HG02642 (cell line): ENCODE measurements at regions not wholly inside any gene's neighbourhood (a gene's known extent, or its start where the extent isn't known, plus 50 kb on each side); places are given as distances from the start of the nearest gene placed in this dataset.

Source experiments
- ATAC-seq: cut with Tn5 transposase; IDR thresholded peaks from one replicate; pipeline ENCODE4 v1.9.1; 2021; ENCODE audit warnings: mild to moderate bottlenecking; ENCODE audit not compliant: unreplicated experiment, poor library complexity

- ATAC-seq, result no peak
These were observed 83.9 kb upstream of the IRS2 start for GRCh38 chr13:109870274-109870673.

GRCh38 chr13:109869312-109870237 is 83.2 kb upstream of the IRS2 start:
- ATAC-seq, result peak; percentile 69

GRCh38 chr13:109868578-109869311 is 82.4 kb upstream of the IRS2 start:
- no peak for ATAC-seq

DNA sequence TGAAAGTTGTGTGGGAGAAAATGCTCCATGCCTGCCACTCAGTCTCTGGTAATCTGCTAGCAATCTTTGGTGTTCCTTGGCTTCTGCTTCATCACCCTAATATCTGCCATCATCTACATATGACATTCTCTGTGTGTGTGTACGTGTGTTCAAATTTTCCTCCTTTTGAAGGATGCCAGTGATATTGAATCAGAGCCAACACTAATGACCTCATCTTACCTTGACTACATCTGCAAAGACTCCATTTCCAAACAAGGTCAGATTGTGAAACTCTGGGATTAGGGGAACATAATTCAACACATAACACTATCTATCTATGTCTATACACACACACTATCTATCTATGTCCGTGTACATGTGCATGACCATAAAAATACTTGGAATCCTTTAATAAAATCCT is 81.4 kb upstream of the IRS2 start:
- ATAC-seq, result no peak

DNA sequence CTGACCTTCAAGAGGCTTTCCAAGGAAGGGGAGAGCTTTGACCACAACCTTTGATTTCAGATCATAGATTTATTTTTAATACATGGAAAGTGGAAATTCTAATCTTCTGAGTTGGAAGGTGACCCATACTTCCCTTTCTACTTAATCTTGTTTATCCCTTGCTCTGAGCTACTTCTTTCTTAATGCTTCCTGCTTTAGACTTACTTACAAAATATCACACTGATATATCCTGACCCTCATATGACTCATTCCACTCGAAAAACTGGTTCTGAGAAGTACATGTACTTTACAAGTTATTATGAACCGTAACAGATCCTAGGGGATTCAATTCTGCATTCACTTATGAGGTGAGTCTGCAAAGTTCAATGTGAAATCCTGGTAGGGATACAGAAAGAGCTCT is 76.2 kb upstream of the IRS2 start:
- no peak for ATAC-seq

DNA sequence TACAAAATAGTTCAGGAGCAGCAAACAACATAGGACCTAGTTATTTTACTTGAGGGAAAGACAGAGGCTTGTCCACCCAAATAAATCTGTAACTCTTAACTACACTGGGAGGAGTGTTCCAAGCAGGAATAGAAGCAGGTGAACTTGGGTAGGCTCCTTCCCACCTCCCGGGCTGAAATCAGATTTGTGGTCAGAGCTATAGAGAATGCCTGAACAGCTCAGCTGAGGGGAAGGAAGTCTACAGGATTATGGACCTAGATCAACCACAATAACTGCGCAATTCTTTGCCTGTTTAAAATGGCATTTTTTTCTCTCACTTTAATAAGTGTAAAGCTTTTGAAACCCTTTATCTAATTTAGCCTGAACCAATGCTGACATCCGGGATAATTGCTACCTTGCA is 73.5 kb upstream of the IRS2 start:
- no peak for ATAC-seq

- ATAC-seq, result no peak
These were observed 72.9 kb upstream of the IRS2 start for GRCh38 chr13:109859216-109859835.

GRCh38 chr13:109858319-109858718 is 71.9 kb upstream of the IRS2 start:
- no peak for ATAC-seq

DNA sequence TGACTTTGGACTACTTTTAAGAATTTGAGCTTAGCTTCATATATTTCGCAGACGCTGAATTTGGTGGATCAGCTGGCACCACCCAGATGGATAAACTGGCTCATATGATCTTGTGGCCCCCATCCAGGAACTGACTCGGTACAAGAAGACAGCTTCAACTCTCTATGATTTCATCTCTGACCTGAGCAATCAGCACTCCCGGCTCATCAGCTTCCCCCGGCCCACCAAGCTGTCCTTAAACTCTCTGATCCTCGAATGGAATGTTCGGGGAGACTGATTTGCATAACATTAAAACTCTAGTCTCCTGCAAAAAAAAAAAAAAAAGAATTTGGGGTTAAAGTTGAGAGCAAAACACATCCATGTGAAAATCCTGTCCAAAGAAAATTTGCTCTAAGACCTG is 71.4 kb upstream of the IRS2 start:
- ATAC-seq, result no peak

- no peak for ATAC-seq
These were observed 70.9 kb upstream of the IRS2 start for GRCh38 chr13:109857325-109857724.

DNA sequence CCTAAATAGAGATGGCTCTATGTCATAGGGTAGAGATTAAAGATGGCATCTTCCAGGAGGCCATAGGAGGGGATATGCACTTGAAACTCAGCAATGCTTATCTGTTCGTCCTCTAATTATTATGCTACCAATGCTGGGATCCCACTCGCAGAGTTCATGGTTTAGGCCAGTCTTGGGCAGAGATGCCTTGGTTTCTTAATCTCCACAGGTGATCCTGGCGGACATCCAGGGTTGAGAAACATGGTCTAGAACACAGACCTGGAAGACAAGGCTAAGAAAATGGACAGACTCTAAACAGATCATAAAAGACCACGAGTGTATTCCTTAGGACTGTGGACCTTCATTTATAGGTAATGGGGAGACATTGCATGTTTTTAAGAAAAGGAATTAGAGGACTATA is 70.0 kb upstream of the IRS2 start:
- ATAC-seq, result no peak

GRCh38 chr13:109853153-109853552 is 66.8 kb upstream of the IRS2 start:
- no peak for ATAC-seq

- ATAC-seq, result no peak
These were observed 59.8 kb upstream of the IRS2 start for GRCh38 chr13:109846185-109846584.

DNA sequence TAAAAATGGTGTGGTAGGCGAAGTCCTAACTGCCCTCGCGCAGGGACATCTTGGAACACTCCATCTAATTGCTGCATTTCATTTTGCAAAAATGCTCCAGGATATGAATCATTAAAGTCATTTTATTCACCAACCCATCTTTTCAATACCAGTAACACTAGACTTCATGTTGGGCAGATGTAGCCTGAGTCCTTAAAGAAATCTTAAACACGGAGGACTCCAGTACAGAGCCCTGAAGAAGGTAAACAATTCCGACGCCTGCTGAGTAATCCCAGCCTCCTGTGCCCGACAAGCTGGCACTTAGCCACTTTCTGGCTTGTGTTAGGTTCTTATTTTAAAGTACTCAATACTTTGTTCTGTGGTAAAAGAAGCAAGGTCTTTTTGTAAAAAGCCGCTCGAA is 58.0 kb upstream of the IRS2 start:
- ATAC-seq, result no peak

GRCh38 chr13:109843695-109844094 is 57.3 kb upstream of the IRS2 start:
- no peak for ATAC-seq

GRCh38 chr13:109842212-109842920 is 56.0 kb upstream of the IRS2 start:
- ATAC-seq, result no peak

- no peak for ATAC-seq
These were observed 54.5 kb upstream of the IRS2 start for GRCh38 chr13:109840893-109841287.

DNA sequence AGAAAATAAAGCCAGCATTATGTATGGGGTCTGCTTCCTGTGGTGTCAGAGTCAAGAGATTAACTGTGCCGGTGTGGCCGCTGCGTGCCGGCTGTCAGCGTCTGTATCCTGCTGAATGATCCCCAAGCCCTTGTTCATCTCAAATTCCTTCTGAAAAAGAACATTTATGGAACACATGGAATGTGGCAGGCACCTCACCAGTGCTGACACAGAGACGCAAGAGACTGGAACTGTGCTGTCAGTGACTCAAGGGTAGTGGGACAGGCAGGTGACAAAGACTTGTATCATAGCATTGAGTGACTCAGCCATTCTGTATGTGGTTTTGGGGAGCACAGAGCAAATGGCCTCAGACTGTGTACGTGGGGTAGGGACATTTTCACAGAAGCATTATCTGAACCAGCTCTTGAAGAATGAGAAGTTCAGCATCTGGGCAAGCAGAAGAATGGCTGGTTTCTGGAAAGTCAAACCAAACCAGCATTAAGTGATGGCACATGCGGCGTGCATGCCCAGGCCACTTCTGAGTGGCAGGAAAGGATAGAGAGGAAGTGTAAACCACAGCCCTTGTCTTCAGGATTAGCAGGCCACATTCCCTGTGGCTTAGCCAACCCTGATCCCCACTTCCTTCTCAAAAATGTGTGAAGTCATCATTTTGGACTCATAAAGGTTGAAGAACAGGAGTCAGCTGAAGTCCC is 54.0 kb upstream of the IRS2 start:
- no peak for ATAC-seq

GRCh38 chr13:109836629-109837607 is 50.5 kb upstream of the IRS2 start:
- ATAC-seq, result no peak
